ENCODE measurements at regions not wholly inside any gene's neighbourhood (a gene's known extent, or its start where the extent isn't known, plus 50 kb on each side); places are given as distances from the start of the nearest gene placed in this dataset.

GRCh38 chr5:36492984-36493654, 113.3 kb upstream of the SLC1A3 start:
- no peak overlapping the region for H2AFZ ChIP-seq (replicated peaks; ENCODE audit: low read length, poor library complexity)
- dilution Hi-C loops (cut with HindIII; ENCODE audit: low sequenced_read_pairs, unreplicated experiment) (no loop called here), in situ Hi-C loops (cut with MboI; ENCODE audit: low sequenced_read_pairs) (no loop called here), intact Hi-C loops (cut with micrococcal nuclease) (no loop called here)
- H3K4me1 ChIP-seq (ENCODE audit: control insufficient read depth, insufficient read depth, low read length), result peaks cover 4% of the 10 kb centered on the region; the same call in 1 of the 2 replicates
- peaks cover 15% of the 10 kb centered on the region for H3K27me3 ChIP-seq (ENCODE audit: control insufficient read depth, insufficient read depth, low read length)
- H4K20me1 ChIP-seq (ENCODE audit: insufficient read depth, low read length), result no peaks in the 10 kb centered on the region
- H4K91ac ChIP-seq (ENCODE audit: insufficient read depth, low read depth, low read length), result no peak overlapping the region
- H3K4me2 ChIP-seq (ENCODE audit: low read depth, low read length), result no peak overlapping the region
- CTCF ChIA-PET, result interaction anchor here (1.4 kb wide), 1 partner anchor 8 kb away, joined by 3 read pairs; no protein-coding TSS in a partner anchor
- H3K4ac ChIP-seq (ENCODE audit: low read depth, low read length), result no peak overlapping the region
- H3K9me1 ChIP-seq (ENCODE audit: insufficient read depth, low read length), result peaks cover 8% of the 10 kb centered on the region; the same call in 1 of the 2 replicates
- no peak overlapping the region for H2BK5ac ChIP-seq (ENCODE audit: low read depth, low read length, poor library complexity, severe bottlenecking)
- BruUV-seq (replicated peaks), result no TSS peak
- H3K9me3 ChIP-seq (ENCODE audit: control insufficient read depth, insufficient read depth, low read length), result no peaks in the 10 kb centered on the region
- no peak for ATAC-seq (ENCODE audit: low read depth)
- no peak overlapping the region for H3K14ac ChIP-seq (replicated peaks; ENCODE audit: low read depth, low read length)
- WGBS, 2 experiments (ENCODE audit: extremely low coverage in 2 of 2, insufficient read length in 1 of 2), result 13% methylated on average over 1 of the region's 2 CpGs; no CpG with 5 or more reads in 1 of the 2 experiments
- peak; percentile 38 for DNase-seq
- H2BK15ac ChIP-seq (ENCODE audit: low read depth, low read length), result no peak overlapping the region
- no peak overlapping the region for H2AK9ac ChIP-seq (replicated peaks; ENCODE audit: low read depth, low read length, poor library complexity)
- TF ChIP-seq RAD21 (IDR thresholded peaks at IDR 0.05; ENCODE audit: low read length) (no peak), MAZ (IDR thresholded peaks at IDR 0.05; ENCODE audit: borderline replicate concordance, low read depth, low read length) (no peak), BHLHE40 (IDR thresholded peaks at IDR 0.05; ENCODE audit: low read depth, low read length) (no peak), FOS (IDR thresholded peaks at IDR 0.05; ENCODE audit: low read depth, low read length) (no peak), CHD1 (IDR thresholded peaks at IDR 0.05; ENCODE audit: low read depth, low read length) (no peak), MAFK (IDR thresholded peaks at IDR 0.05; ENCODE audit: low read depth, low read length) (no peak), CEBPB (IDR thresholded peaks at IDR 0.05; ENCODE audit: low read depth, low read length) (no peak), ELK1 (IDR thresholded peaks at IDR 0.05; ENCODE audit: borderline replicate concordance, low read depth, low read length) (no peak), POLR2A (IDR thresholded peaks at IDR 0.05; ENCODE audit: low read depth, low read length) (no peak), RCOR1 (IDR thresholded peaks at IDR 0.05; ENCODE audit: insufficient replicate concordance, low read length) (no peak), MXI1 (IDR thresholded peaks at IDR 0.05; ENCODE audit: borderline replicate concordance, low read depth, low read length) (no peak), SMC3 (IDR thresholded peaks at IDR 0.05; ENCODE audit: low read depth, low read length) (no peak), RFX5 (IDR thresholded peaks at IDR 0.05; ENCODE audit: low read depth, low read length) (no peak), NFE2L2 (IDR thresholded peaks at IDR 0.05; ENCODE audit: low read depth, low read length) (no peak), CTCF (conservative IDR thresholded peaks at IDR 0.05; ENCODE audit: low read depth, low read length) (no peak), USF2 (IDR thresholded peaks at IDR 0.05; ENCODE audit: low read depth, low read length) (no peak)
- H4K5ac ChIP-seq (ENCODE audit: low read depth, low read length), result no peak overlapping the region; the same call in 1 of the 2 replicates
- no peak overlapping the region for H3K9ac ChIP-seq (ENCODE audit: low read depth, low read length)
- POLR2A ChIA-PET (ENCODE audit: unreplicated experiment), result no interaction called here
- no peak overlapping the region for H2AK5ac ChIP-seq (ENCODE audit: low read depth, low read length)
- H3K4me3 ChIP-seq (ENCODE audit: insufficient read depth, low read depth, low read length), result no peak overlapping the region
- no peak overlapping the region for H2BK20ac ChIP-seq (ENCODE audit: low read depth, low read length)
- H3K23ac ChIP-seq (ENCODE audit: low read depth, low read length), result no peak overlapping the region; the same call in 1 of the 2 replicates
- H3K36me3 ChIP-seq (ENCODE audit: control insufficient read depth, insufficient read depth, low read length), result no peaks in the 10 kb centered on the region
- H3K27ac ChIP-seq (ENCODE audit: insufficient read depth, low read length), result no peak overlapping the region
- H4K8ac ChIP-seq (ENCODE audit: low read depth in 2 of 2, low read length in 2 of 2), result no peak overlapping the region
- H2BK120ac ChIP-seq (ENCODE audit: low read depth, low read length), result no peak overlapping the region; the same call in 1 of the 2 replicates
- no peaks in the 10 kb centered on the region for H3K79me1 ChIP-seq (ENCODE audit: low read depth in 1 of 2, low read length in 2 of 2)
- no peak overlapping the region for H3K56ac ChIP-seq (ENCODE audit: extremely low read depth, insufficient read depth, low read length)
- H3K18ac ChIP-seq (ENCODE audit: low read depth, low read length), result no peak overlapping the region

Measured in IMR-90 (cell line).